ENCODE measurements at regions not wholly inside any gene's neighbourhood (a gene's known extent, or its start where the extent isn't known, plus 50 kb on each side); places are given as distances from the start of the nearest gene placed in this dataset.

DNA sequence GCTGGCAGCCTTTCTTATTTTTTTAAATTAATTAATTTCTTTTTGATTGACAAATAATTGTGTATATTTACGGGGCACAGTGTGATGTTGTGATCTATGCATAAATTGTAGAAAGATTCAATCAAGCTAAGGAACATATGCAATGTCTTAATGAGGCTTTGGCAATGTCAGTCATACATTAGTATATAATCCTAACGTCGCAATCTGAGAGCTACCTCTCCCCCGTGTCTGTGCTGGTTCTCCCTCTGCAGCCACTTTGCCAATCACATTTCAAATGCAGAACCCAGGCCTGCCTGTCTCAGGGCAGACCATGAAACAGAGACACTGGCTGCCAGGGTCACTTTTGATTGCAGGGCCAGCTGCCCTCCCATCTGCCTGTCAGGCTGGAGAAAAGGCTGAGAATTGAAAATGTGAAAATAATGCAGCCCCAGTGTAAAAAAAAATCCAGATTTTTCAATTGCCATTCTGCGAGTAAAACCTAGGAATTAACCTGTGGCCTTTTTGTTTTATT is 56.3 kb downstream of the SLC24A2 start:
- DNase-seq: no peak

DNA sequence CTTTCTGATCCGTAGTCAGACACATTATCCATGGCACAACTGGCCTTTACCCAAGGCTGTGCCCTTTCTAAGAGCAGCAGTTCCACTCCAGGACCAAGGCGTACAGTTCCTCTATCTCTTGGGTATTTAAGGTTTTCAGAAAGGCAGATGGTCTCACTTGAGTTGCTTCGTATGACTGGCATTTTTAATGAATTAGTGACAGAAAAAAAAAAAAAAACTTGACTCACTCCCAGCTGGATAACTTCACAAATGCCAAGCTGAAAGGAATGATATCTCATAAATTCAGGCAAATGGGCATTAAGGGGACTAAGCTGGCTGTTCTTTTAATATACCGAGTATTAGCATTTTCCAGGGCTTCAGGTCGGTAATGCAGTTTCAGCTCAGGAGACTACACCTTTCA is 60.7 kb downstream of the SLC24A2 start:
- DNase-seq: no peak

DNA sequence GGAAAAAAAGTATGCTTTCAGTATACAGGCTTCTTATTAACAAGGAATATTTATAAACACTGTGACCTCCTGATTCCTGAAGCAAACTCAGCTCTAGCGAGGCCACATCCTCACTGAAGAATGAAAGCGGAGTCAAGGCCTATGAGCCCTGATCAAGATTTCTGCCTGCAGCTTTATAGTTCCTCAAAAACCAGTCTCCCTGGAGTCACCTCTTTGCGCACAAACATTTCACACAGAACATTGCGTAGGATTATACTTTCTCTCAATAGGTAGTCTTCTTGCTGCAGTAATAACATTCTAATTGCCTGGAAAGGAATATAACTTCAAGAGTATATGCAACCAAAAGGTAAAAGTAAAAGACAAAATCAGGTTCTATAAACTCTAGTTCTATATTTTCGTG is 62.9 kb downstream of the SLC24A2 start:
- no peak for DNase-seq

DNA sequence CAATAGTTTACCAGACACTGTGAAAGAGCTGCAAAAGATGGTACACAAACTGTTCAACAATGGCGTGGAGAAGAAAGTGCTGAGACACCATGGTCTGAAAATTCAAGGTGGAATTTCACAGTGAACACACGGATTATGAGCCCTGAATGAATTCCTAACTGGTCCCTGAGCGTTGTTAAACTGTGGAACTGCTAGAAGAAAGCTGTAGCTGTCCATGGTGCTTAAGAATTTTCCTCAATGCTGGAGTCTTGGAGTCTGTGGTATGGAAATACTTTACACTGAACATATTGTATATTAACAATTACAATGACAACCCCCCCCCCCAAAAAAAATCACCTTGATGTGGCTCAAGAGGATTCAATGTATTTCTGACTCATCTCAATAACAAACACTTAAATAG is 68.5 kb downstream of the SLC24A2 start:
- DNase-seq: no peak

DNA sequence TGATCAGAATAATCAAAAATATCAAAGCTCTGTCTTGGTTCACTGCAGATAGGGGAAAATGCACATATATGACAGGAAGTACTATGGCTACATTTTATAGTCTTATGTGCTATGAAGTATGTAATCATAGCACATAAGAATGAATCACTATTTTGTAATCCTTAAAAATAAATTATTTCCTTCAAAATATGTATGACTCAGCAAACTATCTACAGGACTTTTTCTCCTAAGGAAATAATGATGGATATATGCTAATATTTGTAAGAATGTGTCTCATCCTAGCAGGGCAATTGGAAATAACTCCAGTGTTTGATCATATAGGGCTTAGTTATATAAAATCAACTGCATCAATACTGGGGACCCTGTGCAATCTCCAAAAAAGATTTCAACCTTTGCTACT is 85.1 kb downstream of the SLC24A2 start:
- no peak for DNase-seq

DNA sequence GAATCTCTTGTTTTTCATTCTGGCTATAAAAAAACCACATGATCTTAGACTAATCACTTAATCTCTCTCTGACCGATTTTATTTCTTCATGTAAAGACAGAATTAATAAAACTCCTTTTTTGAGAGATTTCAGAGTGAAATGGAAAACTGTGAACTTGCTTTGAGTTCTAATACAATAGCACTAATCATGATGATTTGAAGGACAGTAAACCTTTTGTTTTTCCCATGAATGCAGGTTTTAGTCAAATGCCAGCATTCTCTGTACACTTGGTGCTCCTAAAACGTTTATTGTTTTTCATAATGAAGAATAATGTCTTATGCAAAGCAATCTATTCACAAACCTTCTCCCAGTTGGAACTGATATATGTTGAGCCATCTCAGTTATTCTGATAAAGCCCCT is 86.8 kb downstream of the SLC24A2 start:
- DNase-seq: no peak

DNA sequence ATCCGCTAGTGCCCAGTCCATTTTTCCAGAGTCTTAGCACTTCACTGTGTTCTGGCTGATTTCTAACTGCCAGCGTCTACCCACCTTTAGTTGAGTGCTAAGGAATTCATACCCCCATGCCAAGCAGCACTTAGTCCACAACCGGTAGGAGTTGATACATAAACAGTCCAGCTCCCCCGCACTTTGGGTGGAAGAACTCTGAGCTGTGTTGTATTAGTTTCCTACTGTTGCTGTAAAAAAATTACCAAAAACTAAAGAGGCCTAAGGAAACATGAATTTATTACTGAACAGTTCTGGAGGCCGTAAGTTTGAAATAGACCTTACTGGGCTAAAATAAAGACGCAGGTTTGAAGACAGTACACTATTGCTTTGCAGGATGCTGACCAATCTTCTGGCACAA is 87.6 kb downstream of the SLC24A2 start:
- no peak for DNase-seq

DNA sequence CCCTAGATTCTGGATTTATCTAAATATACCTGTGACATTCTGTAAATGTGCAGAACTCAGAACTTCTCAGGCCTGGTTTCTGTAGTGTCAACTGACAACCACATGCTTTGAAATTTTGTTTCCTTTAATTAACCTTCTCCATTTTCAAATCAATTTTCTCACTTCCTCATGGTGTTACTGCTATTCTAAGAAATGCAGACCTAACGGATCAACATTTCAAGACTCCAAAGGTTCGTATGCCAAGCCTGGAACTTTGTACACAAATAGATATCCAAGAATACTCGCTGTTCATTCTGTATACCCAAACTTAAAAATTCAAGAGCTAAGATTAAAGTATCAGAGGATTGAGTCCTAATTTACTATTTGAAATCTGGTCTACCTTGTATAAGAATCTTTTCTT is 88.1 kb downstream of the SLC24A2 start:
- DNase-seq: no peak

DNA sequence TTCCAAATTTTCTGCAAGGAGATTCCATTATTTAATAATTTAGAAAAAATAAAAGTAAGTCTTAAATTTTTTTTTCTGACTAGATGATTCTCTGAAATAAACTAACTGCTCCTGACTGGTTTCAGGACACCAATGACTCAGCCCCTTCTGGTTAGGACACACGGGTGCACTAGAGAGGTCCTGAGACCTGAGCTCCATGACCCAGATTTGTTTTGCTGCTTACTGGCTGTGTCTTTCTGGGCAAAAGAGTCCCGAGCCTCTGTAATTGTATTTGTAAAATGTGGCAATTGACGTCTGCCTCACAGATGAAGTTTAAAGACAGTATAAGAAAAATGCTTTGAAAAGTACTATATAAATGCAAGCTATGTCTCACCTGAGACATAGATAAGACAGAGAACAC is 89.1 kb downstream of the SLC24A2 start:
- DNase-seq: peak; percentile 4

DNA sequence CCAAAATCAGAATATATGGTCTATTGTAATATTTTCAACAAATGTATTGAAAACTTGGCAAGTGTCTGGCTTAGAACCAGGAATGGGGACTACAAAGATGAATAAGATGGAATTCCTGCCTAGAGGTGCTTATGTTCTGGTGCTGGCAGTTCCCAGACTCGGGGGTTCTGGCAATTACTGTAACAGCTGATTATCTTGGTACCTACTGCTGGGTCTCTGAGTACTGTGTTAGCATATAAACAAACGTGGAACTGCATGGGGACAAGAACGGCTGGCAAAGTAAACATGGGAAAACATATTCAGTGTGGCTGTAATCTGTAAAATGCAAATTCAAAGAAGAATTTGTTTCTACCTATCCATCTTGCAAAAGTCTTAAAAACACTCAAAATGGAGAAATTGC is 89.9 kb downstream of the SLC24A2 start:
- DNase-seq: no peak

DNA sequence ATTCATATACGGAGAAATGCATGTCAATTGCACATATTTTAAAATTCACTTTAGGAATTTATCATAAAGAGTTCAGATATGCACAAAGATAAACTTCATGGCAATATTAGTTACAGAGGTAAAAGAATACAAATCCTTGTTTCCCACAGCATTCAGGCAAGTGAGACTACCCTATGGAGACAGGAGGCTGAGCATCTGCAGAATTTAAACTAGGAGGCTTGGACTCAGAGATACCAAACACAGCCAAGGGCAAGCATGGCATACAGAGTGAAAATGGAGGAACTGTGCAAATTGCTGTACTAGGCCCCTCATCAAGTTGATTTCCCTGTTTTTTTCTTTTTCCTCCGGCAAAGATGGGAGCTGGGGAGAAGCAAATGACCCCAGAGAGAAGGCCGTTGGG is 94.2 kb downstream of the SLC24A2 start:
- no peak for DNase-seq

DNA sequence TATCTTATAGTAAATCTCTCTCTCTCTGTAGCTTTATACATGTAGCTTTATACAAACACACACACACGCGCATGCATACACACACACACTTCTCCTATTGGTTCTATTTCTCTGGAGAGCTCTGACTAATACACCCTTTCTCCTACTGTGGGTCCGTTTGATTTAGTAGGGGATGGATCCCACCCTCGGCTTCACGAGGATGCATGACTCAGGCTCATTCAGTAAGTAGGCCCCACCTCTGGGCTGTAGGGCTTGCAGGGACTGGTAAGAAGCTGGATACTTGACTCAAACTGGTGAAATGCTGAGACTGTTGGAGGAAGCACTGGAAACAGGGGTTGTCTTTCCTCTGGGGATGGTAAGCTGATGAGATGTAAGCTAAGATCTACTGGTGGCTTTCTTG is 98.7 kb downstream of the SLC24A2 start:
- no peak for DNase-seq

DNA sequence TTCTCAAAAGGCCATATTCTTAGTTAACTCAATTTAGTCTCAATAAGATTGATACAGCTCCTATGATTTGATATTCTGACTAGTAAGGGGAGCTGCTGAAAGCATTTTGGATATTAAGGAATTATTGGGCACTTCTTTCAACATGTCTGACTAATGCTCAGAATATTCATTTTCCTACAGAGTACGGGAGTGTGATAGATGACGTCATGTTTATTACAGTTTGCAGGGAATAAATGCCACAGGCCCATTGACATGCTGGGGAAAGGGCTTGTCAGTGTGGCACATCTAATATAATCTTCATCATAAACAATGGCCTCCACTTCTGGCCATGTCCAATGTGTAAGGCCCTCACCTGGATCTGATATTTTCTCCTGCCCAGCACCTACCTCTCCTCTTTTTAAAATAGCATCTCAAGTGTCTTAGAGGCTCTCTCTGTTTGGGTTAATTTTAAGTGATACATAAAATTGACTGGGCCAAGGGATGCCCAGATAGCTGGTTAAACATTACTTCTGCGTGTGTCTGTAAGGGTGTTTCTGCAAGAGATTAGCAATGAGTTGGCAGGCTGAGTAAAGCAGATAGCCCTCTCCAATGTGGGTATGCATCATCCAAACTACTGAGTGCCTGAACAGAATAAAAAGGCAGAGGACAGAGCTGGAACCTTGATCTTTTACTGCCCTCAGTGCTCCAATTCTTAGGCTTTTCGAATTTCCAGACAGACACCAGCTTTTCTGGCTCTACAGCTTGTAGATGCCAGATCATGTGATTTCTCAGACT is 99.3 kb downstream of the SLC24A2 start:
- DNase-seq: no peak

DNA sequence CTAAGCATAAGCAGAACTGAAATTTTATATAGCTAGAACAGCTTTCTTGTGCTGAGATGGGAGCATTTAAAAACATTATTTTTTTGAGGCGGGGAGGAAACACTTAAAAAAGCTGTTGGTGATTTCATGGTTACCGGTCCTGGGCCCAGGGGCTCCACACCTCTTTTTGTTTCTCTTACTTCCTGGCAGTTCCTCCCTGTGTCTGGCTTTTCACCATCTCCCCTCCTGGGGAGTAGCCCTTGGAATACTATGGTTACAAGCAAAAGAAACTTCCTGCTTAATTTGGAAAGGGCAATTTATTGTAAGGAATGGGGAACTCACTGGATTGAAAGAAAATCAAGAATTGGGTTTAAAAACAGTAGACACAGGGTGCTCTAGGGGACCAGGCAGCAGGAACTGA is 105.1 kb downstream of the SLC24A2 start:
- no peak for DNase-seq

DNA sequence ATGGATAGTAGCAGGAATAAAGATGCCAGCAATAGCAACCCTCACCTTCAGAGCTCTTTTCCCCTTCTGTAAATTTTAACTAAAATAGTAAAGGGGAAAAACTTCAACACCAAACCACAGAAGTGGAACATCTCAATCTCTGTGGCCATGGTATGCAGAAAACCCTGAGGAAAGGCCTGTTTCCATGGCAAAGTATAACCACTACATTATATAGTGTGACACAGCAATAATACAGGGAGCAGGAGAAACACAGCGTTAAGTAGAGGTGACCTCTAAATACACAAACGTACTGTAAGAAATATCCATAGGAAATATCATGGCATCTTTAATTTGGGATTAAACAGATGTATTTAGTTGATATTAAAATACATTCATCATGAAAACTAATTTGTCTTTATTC is 106.4 kb downstream of the SLC24A2 start:
- DNase-seq: no peak

DNA sequence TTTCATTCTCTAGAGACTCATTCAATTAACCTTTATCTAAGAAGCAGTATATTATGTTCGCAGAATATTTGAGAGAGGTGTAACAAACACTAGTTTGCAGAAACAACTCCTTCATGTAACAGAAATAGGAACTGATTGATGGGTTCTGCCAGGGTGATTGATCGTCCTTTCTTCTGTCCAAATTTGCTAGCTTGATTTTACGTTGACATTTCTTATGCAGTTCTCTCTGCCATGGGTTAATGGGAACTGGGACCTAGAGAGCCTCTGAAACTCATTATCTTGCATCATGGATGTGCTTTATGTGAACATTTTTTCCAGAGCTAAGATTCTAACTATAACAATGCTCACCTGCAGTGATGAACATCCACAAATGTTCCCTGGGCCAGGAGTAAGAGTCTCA is 107.0 kb downstream of the SLC24A2 start:
- no peak for DNase-seq

DNA sequence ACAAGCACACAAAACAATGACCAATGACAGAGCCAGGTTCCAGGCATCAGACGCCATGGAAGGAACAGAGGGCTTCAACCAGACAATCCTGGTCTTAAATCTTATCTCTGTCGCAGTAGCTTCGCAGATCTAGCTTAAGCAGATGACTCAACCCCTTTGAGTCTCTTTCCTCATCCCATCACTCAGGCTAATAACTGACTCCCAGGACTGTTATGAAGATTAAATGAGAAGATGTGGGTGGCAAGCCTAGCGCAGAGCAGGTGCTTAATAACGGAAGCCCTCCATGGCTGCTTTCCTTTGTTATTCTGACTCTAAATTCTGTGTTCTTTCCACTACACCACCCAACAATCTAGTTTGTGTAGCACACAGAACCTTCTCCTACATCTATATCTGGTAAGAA is 110.9 kb downstream of the SLC24A2 start:
- no peak for DNase-seq

DNA sequence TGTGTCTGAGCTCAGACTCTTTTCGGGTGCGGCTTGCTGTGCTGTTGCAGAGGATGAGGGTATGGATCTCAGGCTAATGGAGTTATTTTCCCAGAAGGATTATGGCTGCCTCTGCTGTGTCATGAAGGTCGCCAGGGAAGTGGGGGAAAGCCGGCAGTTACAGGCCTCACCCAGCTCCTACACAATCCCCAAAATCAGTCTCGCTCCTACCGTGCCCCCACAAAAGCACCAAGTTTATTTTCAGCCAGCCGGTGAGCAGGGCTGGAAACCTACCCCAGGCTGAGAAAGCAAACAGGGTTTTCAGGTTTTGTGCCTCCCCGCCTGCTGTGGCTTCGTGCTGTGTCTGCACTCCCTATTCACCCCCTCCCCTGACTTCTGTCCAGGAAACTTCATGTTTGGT is 113.3 kb downstream of the SLC24A2 start:
- no peak for DNase-seq

DNA sequence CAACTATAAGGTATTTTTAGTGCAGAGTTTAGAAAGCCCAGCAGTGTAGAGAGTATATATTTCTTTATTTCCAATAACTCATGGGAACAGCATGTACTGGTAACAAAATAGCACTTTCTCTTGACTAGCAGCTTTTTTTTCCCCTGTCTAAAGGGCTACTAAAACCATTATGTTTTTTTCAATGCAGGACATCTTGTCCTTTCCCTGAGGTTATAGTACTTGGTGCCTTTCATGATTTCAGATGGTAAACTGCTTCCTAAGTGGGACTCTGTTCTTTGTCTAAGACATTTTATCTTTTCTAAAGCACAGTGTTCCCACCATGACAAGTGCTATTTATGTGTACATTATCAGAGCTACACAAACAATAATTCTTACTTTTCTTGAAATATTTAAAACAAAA is 122.3 kb downstream of the SLC24A2 start:
- DNase-seq: no peak

DNA sequence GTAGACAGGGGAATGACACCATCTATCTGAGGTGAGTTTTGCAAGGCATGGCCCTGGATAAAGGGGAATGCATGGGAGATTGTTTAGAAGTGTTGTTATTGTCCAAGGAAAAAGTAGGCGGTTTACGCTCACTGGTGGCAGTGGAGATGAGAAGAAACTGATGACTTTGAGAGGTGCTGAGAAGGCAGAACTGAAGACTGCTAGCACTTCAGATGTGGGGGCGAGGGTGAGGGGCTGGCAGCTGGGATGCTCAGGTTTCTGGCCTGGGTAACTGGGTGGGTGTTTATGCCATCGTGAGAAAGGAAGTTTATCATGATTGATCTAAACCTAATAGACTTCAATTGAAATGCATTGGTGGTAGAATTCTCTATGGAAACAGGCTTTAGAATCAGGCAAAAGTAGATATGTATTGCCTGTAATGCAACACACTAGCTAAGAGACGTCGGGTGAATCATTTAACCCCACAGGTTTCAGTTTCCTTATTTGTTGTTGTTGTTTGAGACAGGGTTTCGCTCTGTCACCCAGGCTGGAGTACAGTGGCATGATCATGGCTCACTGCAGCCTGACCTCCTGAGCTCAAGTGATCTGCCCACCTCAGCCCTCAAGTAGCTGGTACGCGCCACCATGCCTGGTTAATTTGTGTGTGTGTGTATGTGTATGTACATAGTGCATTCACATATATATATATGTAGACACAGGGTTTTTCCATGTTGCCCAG is 123.5 kb downstream of the SLC24A2 start:
- peak; percentile 80 for DNase-seq

DNA sequence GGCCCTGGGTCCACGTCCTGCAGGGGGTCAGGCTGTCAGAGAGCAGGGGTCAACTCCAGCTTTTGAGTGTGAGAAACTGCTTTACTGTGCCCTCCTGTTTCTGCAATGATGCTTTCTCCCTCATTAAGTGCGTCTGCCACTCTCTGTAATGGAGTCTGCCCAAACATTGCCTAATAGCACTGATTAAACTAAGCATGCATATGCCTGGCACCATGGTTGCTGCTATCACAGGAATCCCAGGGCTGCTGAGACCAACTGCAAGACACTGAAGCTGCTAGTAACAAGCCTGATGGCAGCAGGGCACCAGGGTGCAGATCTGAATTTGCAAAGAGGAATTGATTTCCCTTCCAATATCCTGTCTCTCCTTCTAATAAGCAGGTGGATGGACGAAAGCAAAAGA is 125.3 kb downstream of the SLC24A2 start:
- DNase-seq: no peak

DNA sequence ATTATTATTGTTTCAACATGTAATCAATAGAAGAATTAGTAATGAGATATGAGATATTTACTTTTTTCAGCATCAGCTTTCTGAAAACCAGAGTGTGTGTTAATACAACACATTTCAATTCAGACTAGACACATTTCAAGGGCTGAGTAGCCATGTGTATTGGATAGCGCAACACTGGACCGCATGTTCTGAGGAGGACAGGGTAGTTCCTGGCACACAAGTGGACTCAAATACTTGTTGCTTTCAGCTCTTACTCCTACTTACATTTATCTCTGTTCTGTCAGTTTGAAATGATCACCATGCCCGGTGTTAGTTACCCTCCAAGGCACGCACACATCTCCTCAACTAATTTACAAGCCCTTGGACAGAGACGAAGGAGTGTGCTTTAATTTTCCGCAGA is 126.6 kb downstream of the SLC24A2 start:
- DNase-seq: no peak

DNA sequence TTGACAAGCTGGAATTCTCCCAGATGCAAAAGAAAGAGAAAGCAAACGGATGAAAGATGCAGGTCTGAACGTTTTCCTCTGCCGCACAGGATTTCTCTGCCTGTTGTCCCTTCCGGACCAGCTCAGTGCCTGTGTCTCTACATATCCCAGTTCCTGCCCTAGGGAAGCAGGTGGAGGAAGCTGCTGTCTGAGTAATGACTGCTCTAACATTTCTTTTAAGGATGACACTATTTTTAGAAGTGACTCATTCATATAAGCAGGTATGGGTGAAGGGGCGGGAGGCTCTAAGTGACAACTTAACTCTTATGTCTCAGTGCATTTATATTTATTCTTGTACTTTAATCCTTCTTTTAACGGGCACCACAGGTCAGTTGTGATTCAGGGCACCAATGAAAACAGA is 128.8 kb downstream of the SLC24A2 start:
- no peak for DNase-seq

DNA sequence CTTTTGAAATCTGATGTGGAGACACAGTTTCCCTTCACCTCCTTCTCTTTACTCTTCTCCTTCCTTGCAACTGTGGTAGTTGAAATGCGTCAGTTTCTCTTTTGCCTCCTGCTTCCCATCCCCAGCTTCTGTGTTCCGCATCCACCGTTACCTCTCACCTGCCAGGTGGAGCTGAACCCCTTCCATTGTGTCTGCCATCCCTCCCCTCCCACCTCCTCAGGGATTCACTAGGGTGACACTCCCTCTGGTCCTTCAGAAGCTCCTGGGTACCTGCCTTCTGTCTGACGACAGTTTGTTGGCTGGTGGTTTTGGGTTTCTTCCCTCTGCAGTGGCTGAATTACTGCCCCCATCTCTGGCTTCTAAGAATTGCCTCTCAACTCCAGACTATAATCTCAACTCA is 132.1 kb downstream of the SLC24A2 start:
- DNase-seq: no peak

DNA sequence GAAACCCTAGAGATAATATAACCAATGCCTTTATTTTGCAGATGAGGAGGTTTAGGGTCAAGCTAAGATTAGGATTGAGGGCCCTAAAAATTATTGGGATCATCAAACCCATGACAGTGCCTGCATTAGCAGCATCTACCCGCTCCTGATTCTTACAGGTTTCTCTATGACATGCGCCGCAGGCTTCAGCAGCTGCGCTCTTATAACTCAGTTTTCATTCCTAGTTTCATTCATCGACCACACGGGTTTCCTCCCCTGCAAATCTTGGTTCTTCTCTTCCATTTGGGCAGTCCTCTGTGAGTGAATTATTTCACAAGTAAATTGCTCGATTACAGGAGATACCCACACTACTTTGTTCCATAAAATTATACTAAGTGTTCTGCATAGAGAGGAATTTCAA is 137.2 kb downstream of the SLC24A2 start:
- DNase-seq: no peak
